ENCODE measurements at regions not wholly inside any gene's neighbourhood (a gene's known extent, or its start where the extent isn't known, plus 50 kb on each side); places are given as distances from the start of the nearest gene placed in this dataset.

DNA sequence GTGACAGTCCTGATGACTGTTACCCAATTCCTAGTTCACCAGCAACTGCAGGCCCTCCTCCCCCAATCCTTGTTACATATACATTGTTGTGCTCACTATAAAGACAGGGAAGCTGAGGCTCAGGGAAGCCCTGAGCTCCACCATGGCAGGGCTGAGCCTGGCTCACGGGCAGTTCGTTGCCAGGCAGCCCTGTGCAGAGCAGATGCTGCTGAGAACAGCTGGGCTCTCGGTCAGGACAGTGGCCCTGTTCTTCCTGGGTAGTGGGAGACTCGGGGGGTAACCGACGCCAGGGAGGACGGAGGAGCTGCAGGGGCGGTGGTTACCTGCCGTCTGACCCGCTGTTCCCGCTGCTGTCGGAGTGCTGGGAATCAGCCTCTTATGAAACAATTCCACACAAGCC is 80.9 kb upstream of the ZNF469 start:
- TF ChIP-seq CTCF (IDR thresholded peaks at IDR 0.05; ENCODE audit: insufficient read depth, low read length) (no peak), POLR2AphosphoS5 (IDR thresholded peaks at IDR 0.05; ENCODE audit: low read depth) (no peak), GABPA (IDR thresholded peaks at IDR 0.05; ENCODE audit: low read depth) (no peak)
- TF ChIP-seq, protein P1, sequence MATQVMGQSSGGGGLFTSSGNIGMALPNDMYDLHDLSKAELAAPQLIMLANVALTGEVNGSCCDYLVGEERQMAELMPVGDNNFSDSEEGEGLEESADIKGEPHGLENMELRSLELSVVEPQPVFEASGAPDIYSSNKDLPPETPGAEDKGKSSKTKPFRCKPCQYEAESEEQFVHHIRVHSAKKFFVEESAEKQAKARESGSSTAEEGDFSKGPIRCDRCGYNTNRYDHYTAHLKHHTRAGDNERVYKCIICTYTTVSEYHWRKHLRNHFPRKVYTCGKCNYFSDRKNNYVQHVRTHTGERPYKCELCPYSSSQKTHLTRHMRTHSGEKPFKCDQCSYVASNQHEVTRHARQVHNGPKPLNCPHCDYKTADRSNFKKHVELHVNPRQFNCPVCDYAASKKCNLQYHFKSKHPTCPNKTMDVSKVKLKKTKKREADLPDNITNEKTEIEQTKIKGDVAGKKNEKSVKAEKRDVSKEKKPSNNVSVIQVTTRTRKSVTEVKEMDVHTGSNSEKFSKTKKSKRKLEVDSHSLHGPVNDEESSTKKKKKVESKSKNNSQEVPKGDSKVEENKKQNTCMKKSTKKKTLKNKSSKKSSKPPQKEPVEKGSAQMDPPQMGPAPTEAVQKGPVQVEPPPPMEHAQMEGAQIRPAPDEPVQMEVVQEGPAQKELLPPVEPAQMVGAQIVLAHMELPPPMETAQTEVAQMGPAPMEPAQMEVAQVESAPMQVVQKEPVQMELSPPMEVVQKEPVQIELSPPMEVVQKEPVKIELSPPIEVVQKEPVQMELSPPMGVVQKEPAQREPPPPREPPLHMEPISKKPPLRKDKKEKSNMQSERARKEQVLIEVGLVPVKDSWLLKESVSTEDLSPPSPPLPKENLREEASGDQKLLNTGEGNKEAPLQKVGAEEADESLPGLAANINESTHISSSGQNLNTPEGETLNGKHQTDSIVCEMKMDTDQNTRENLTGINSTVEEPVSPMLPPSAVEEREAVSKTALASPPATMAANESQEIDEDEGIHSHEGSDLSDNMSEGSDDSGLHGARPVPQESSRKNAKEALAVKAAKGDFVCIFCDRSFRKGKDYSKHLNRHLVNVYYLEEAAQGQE (IDR thresholded peaks at IDR 0.05; ENCODE audit: insufficient replicate concordance, low read depth) = no peak
